SK-N-SH treated with all-trans-retinoic acid at 6 μM for 48 hours (cell line): ENCODE measurements at regions not wholly inside any gene's neighbourhood (a gene's known extent, or its start where the extent isn't known, plus 50 kb on each side); places are given as distances from the start of the nearest gene placed in this dataset.

Experiments
- ARNTL ChIP-seq: fragments of 450-650 bp; formaldehyde crosslinking; IDR thresholded peaks from 2 replicates; pipeline ENCODE4 v1.5.0; 2020; ENCODE audit warnings: low read depth, mild to moderate bottlenecking, moderate library complexity, borderline replicate concordance
- BACH2 ChIP-seq: fragments of 250-450 bp; sonication (Bioruptor Pico); IDR thresholded peaks from 2 replicates; pipeline ENCODE4 v1.9.0; 2021; ENCODE audit warnings: mild to moderate bottlenecking, borderline replicate concordance
- CSDC2 ChIP-seq: fragments of 250-450 bp; sonication (Bioruptor Pico); IDR thresholded peaks from 2 replicates; pipeline ENCODE4 v1.5.0; 2020; ENCODE audit warnings: mild to moderate bottlenecking, moderate library complexity
- RARB ChIP-seq: fragments of 250-450 bp; sonication (Bioruptor Pico); IDR thresholded peaks from 2 replicates; pipeline ENCODE4 v1.8.0; 2021; ENCODE audit warnings: mild to moderate bottlenecking, moderate library complexity
- ZC3H10 ChIP-seq: fragments of 250-450 bp; sonication (Bioruptor Pico); IDR thresholded peaks from 2 replicates; pipeline ENCODE4 v1.5.1; 2021; ENCODE audit warnings: mild to moderate bottlenecking, moderate library complexity
- ZFP3 ChIP-seq: fragments of 250-450 bp; sonication (Bioruptor Pico); IDR thresholded peaks from 2 replicates; pipeline ENCODE4 v1.5.0; 2020; ENCODE audit warnings: mild to moderate bottlenecking, moderate library complexity
- ZFP30 ChIP-seq: fragments of 450-650 bp; formaldehyde crosslinking; IDR thresholded peaks from 2 replicates; pipeline ENCODE4 v1.5.0; 2022; ENCODE audit warnings: mild to moderate bottlenecking, moderate library complexity
- ZNF70 ChIP-seq: fragments of 450-650 bp; formaldehyde crosslinking; IDR thresholded peaks from 2 replicates; pipeline ENCODE4 v1.5.0; 2020; ENCODE audit warnings: mild to moderate bottlenecking, moderate library complexity
- ZNF8 ChIP-seq: fragments of 450-650 bp; formaldehyde crosslinking; IDR thresholded peaks from 2 replicates; pipeline ENCODE4 v1.5.0; 2020; ENCODE audit warnings: mild to moderate bottlenecking, moderate library complexity
- TF ChIP-seq, protein P1 (sequence below): fragments of 250-450 bp; sonication (Bioruptor Pico); IDR thresholded peaks from 2 replicates; pipeline ENCODE4 v1.8.0; 2021; ENCODE audit warnings: low read depth, mild to moderate bottlenecking, moderate library complexity, borderline replicate concordance
- TF ChIP-seq, protein P2 (sequence below): fragments of 250-450 bp; sonication (Bioruptor Pico); IDR thresholded peaks from 2 replicates; pipeline ENCODE4 v1.5.1; 2020; ENCODE audit warnings: low read depth, mild to moderate bottlenecking, moderate library complexity
- TF ChIP-seq, protein P3 (sequence below): fragments of 250-450 bp; sonication (Bioruptor Pico); IDR thresholded peaks from 2 replicates; pipeline ENCODE4 v1.8.0; 2020; ENCODE audit warnings: mild to moderate bottlenecking, moderate library complexity, borderline replicate concordance

DNA sequence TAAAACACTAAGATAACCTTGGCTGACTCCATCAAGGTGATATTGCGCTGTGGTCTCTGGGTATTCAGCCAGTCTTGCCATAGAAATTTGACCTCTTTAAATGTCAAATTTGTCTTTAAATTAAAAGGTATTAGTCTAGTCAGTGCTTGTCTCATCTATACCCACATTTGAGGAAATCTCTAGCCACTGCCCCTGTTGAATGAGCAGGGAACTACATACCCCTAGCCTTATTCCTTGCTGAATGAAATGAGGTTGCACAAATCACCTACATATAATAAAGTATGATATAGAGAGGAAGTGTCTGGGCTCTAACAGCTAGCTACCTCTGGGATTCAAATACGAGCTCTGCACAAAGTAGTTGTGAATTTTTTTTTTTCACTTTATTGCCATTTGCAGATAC, 256.8 kb downstream of the C12orf50 start:
- TF ChIP-seq ZNF70 (CRISPR knock-in tag) (no peak), ZFP30 (CRISPR knock-in tag) (no peak), CSDC2 (no peak), ARNTL (no peak), ZFP3 (no peak), ZC3H10 (no peak), RARB (CRISPR knock-in tag) (no peak), ZNF8 (CRISPR knock-in tag) (no peak), BACH2 (CRISPR knock-in tag) (no peak)
- TF ChIP-seq, protein P1, sequence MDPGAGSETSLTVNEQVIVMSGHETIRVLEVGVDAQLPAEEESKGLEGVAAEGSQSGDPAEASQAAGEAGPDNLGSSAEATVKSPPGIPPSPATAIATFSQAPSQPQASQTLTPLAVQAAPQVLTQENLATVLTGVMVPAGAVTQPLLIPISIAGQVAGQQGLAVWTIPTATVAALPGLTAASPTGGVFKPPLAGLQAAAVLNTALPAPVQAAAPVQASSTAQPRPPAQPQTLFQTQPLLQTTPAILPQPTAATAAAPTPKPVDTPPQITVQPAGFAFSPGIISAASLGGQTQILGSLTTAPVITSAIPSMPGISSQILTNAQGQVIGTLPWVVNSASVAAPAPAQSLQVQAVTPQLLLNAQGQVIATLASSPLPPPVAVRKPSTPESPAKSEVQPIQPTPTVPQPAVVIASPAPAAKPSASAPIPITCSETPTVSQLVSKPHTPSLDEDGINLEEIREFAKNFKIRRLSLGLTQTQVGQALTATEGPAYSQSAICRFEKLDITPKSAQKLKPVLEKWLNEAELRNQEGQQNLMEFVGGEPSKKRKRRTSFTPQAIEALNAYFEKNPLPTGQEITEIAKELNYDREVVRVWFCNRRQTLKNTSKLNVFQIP (CRISPR knock-in tag): no peak
- TF ChIP-seq, protein P2, sequence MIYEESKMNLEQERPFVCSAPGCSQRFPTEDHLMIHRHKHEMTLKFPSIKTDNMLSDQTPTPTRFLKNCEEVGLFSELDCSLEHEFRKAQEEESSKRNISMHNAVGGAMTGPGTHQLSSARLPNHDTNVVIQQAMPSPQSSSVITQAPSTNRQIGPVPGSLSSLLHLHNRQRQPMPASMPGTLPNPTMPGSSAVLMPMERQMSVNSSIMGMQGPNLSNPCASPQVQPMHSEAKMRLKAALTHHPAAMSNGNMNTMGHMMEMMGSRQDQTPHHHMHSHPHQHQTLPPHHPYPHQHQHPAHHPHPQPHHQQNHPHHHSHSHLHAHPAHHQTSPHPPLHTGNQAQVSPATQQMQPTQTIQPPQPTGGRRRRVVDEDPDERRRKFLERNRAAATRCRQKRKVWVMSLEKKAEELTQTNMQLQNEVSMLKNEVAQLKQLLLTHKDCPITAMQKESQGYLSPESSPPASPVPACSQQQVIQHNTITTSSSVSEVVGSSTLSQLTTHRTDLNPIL (CRISPR knock-in tag): no peak
- TF ChIP-seq, protein P3, sequence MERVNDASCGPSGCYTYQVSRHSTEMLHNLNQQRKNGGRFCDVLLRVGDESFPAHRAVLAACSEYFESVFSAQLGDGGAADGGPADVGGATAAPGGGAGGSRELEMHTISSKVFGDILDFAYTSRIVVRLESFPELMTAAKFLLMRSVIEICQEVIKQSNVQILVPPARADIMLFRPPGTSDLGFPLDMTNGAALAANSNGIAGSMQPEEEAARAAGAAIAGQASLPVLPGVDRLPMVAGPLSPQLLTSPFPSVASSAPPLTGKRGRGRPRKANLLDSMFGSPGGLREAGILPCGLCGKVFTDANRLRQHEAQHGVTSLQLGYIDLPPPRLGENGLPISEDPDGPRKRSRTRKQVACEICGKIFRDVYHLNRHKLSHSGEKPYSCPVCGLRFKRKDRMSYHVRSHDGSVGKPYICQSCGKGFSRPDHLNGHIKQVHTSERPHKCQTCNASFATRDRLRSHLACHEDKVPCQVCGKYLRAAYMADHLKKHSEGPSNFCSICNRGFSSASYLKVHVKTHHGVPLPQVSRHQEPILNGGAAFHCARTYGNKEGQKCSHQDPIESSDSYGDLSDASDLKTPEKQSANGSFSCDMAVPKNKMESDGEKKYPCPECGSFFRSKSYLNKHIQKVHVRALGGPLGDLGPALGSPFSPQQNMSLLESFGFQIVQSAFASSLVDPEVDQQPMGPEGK (CRISPR knock-in tag): no peak
